Activated CD8-positive, alpha-beta T cell treated with anti-CD3 and anti-CD28 coated beads, Interleukin-2, amount 10 ng/mL, durations not matched to agents 7 days and 5 days (primary cell): ENCODE measurements at regions not wholly inside any gene's neighbourhood (a gene's known extent, or its start where the extent isn't known, plus 50 kb on each side); places are given as distances from the start of the nearest gene placed in this dataset.
"Not testable (repeated sequence)": the region's sequence is repeated elsewhere in the genome, so short reads cannot be mapped to it uniquely, and the experiment has no call there.

ENCODE experiments used
- ATAC-seq: fragments of 150-1000 bp; cut with Tn5 transposase; one replicate; pipeline ENCODE4 v1.10.0; 2021; ENCODE audit warnings: moderate library complexity
- CTCF ChIA-PET: fragments of 350-600 bp; sonication (Branson Sonifier 250); formaldehyde crosslinking; loops from one replicate; lab custom pipeline; 2021; ENCODE audit warnings: antibody characterized with exemption; lab: Charles Lee
- POLR2A ChIA-PET: fragments of 350-600 bp; sonication (Branson Sonifier 250); formaldehyde crosslinking; loops from one replicate; lab custom pipeline; 2021; ENCODE audit warnings: antibody characterized with exemption; lab: Charles Lee
- DNase-seq: peaks from one replicate; pipeline ENCODE4 v3.0.0-alpha.2; 2020
- H3K27ac Mint-ChIP-seq: one replicate; pipeline ENCODE4 v1.8.0; 2021; ENCODE audit warnings: mild to moderate bottlenecking, mixed read lengths
- H3K27me3 Mint-ChIP-seq: one replicate; pipeline ENCODE4 v1.8.0; 2021; ENCODE audit warnings: low read depth, mixed read lengths
- H3K36me3 Mint-ChIP-seq: one replicate; pipeline ENCODE4 v1.8.0; 2021; ENCODE audit warnings: low read depth, mixed read lengths
- H3K4me1 Mint-ChIP-seq: one replicate; pipeline ENCODE4 v1.8.0; 2021; ENCODE audit warnings: low read depth, mixed read lengths
- H3K4me3 Mint-ChIP-seq: one replicate; pipeline ENCODE4 v1.8.0; 2021; ENCODE audit warnings: mild to moderate bottlenecking, mixed read lengths
- H3K9me3 Mint-ChIP-seq: one replicate; pipeline ENCODE4 v1.8.0; 2022; ENCODE audit warnings: mixed read lengths; ENCODE audit not compliant: insufficient read depth

GRCh38 chr9:33695299-33695698 lies 100.1 kb upstream of the PRSS3 start:
- Mint-ChIP-seq H3K36me3 (no peaks in the 10 kb centered on the region), H3K4me3 (no peak overlapping the region), H3K4me1 (peaks cover 18% of the 10 kb centered on the region), H3K27me3 (peaks cover 50% of the 10 kb centered on the region), H3K9me3 (no peaks in the 10 kb centered on the region), H3K27ac (no peak overlapping the region)
- ChIA-PET POLR2A (no interaction called here), CTCF (no interaction called here)
- ATAC-seq = no peak
- no peak for DNase-seq

GRCh38 chr9:33695856-33696255 lies 99.5 kb upstream of the PRSS3 start:
- ChIA-PET POLR2A (no interaction called here), CTCF (no interaction called here)
- Mint-ChIP-seq H3K9me3 (no peaks in the 10 kb centered on the region), H3K36me3 (no peaks in the 10 kb centered on the region), H3K4me3 (no peak overlapping the region), H3K27ac (no peak overlapping the region), H3K4me1 (peaks cover 16% of the 10 kb centered on the region), H3K27me3 (peaks cover 50% of the 10 kb centered on the region)
- no peak for DNase-seq
- ATAC-seq = no peak

- POLR2A ChIA-PET = no interaction called here
- ATAC-seq = no peak
- Mint-ChIP-seq H3K27me3 (peaks cover 47% of the 10 kb centered on the region), H3K4me1 (peaks cover 19% of the 10 kb centered on the region), H3K36me3 (no peaks in the 10 kb centered on the region), H3K4me3 (no peak overlapping the region), H3K9me3 (no peaks in the 10 kb centered on the region), H3K27ac (no peak overlapping the region)
- CTCF ChIA-PET = no interaction called here
- DNase-seq = no peak
Observed at GRCh38 chr9:33697171-33697570, 98.2 kb upstream of the PRSS3 start.

GRCh38 chr9:33698267-33698666 lies 97.1 kb upstream of the PRSS3 start:
- Mint-ChIP-seq H3K27ac (no peak overlapping the region), H3K36me3 (no peaks in the 10 kb centered on the region), H3K9me3 (no peaks in the 10 kb centered on the region), H3K4me1 (peaks cover 19% of the 10 kb centered on the region), H3K27me3 (peaks cover 43% of the 10 kb centered on the region), H3K4me3 (no peak overlapping the region)
- ATAC-seq = no peak
- ChIA-PET POLR2A (no interaction called here), CTCF (no interaction called here)
- DNase-seq = no peak

GRCh38 chr9:33700940-33701339 lies 94.4 kb upstream of the PRSS3 start:
- H3K4me3 Mint-ChIP-seq, CTCF ChIA-PET, DNase-seq, H3K9me3 Mint-ChIP-seq, ATAC-seq, POLR2A ChIA-PET, H3K27ac Mint-ChIP-seq, H3K36me3 Mint-ChIP-seq: not testable (repeated sequence)
- peaks cover 29% of the 10 kb centered on the region for H3K27me3 Mint-ChIP-seq
- H3K4me1 Mint-ChIP-seq = peaks cover 10% of the 10 kb centered on the region

- CTCF ChIA-PET = interaction anchor here (1.1 kb wide), 1 partner anchor 80 kb away, joined by 4 read pairs; no protein-coding TSS in a partner anchor
- H3K27ac Mint-ChIP-seq = no peak overlapping the region
Observed at GRCh38 chr9:33703430-33704102, 91.8 kb upstream of the PRSS3 start.

GRCh38 chr9:33705440-33705839 lies 89.9 kb upstream of the PRSS3 start:
- POLR2A ChIA-PET, H3K9me3 Mint-ChIP-seq, ATAC-seq, H3K36me3 Mint-ChIP-seq, H3K27ac Mint-ChIP-seq, H3K4me1 Mint-ChIP-seq, DNase-seq, H3K4me3 Mint-ChIP-seq: not testable (repeated sequence)
- CTCF ChIA-PET = interaction anchor here (0.9 to 1.1 kb wide), 2 partner anchors 16 to 81 kb away, joined by 3 read pairs; no protein-coding TSS in a partner anchor
- H3K27me3 Mint-ChIP-seq = peaks cover 16% of the 10 kb centered on the region

More at GRCh38 chr9:33703430-33704102, 91.8 kb upstream of the PRSS3 start:
- no peak for ATAC-seq
- Mint-ChIP-seq H3K4me3 (no peak overlapping the region), H3K27me3 (peaks cover 22% of the 10 kb centered on the region), H3K9me3 (peaks cover 7% of the 10 kb centered on the region), H3K36me3 (no peaks in the 10 kb centered on the region), H3K4me1 (peaks cover 6% of the 10 kb centered on the region)
- POLR2A ChIA-PET = no interaction called here
- DNase-seq = no peak

GRCh38 chr9:33708441-33708840 lies 86.9 kb upstream of the PRSS3 start:
- H3K4me1 Mint-ChIP-seq = peaks cover 2% of the 10 kb centered on the region
- ChIA-PET CTCF (interaction anchor here (1.2 to 1.9 kb wide), 2 partner anchors 13 to 85 kb away, joined by 3 to 5 read pairs; no protein-coding TSS in a partner anchor), POLR2A (no interaction called here)
- no peak overlapping the region for H3K4me3 Mint-ChIP-seq
- no peak overlapping the region for H3K27ac Mint-ChIP-seq
- peaks cover 34% of the 10 kb centered on the region for H3K27me3 Mint-ChIP-seq
- no peaks in the 10 kb centered on the region for H3K36me3 Mint-ChIP-seq
- DNase-seq = no peak
- peaks cover 7% of the 10 kb centered on the region for H3K9me3 Mint-ChIP-seq
- no peak for ATAC-seq

GRCh38 chr9:33709269-33709668 lies 86.1 kb upstream of the PRSS3 start:
- H3K9me3 Mint-ChIP-seq = peaks cover 7% of the 10 kb centered on the region
- POLR2A ChIA-PET = no interaction called here

GRCh38 chr9:33711418-33711817 lies 83.9 kb upstream of the PRSS3 start:
- CTCF ChIA-PET, H3K36me3 Mint-ChIP-seq, H3K9me3 Mint-ChIP-seq, DNase-seq, POLR2A ChIA-PET, ATAC-seq, H3K4me1 Mint-ChIP-seq, H3K4me3 Mint-ChIP-seq, H3K27ac Mint-ChIP-seq: not testable (repeated sequence)
- peaks cover 34% of the 10 kb centered on the region for H3K27me3 Mint-ChIP-seq

More at GRCh38 chr9:33709269-33709668, 86.1 kb upstream of the PRSS3 start:
- DNase-seq = no peak
- no peak overlapping the region for H3K27ac Mint-ChIP-seq
- H3K27me3 Mint-ChIP-seq = peaks cover 34% of the 10 kb centered on the region
- H3K4me3 Mint-ChIP-seq = no peak overlapping the region
- H3K4me1 Mint-ChIP-seq = peaks cover 2% of the 10 kb centered on the region
- ATAC-seq = no peak
- CTCF ChIA-PET = interaction anchor here (1.0 to 1.9 kb wide), 2 partner anchors 12 to 71 kb away, joined by 3 to 5 read pairs; no protein-coding TSS in a partner anchor
- no peaks in the 10 kb centered on the region for H3K36me3 Mint-ChIP-seq

GRCh38 chr9:33714989-33715388 lies 80.4 kb upstream of the PRSS3 start:
- Mint-ChIP-seq H3K4me3 (no peak overlapping the region), H3K9me3 (no peaks in the 10 kb centered on the region), H3K4me1 (peaks cover 2% of the 10 kb centered on the region), H3K27me3 (peaks cover 30% of the 10 kb centered on the region), H3K36me3 (no peaks in the 10 kb centered on the region), H3K27ac (no peak overlapping the region)
- no peak for ATAC-seq
- POLR2A ChIA-PET = no interaction called here
- CTCF ChIA-PET = interaction anchor here (1.3 kb wide), 1 partner anchor 91 kb away, joined by 5 read pairs; no protein-coding TSS in a partner anchor
- DNase-seq = no peak

GRCh38 chr9:33718987-33719386 lies 76.4 kb upstream of the PRSS3 start:
- H3K27me3 Mint-ChIP-seq = peaks cover 16% of the 10 kb centered on the region
- no peak for DNase-seq
- POLR2A ChIA-PET = no interaction called here
- CTCF ChIA-PET = interaction anchor here (1.0 to 11.4 kb wide), 5 partner anchors 12 to 267 kb away, joined by 4 to 226 read pairs (median 6); no protein-coding TSS in a partner anchor
- H3K9me3 Mint-ChIP-seq = no peaks in the 10 kb centered on the region
- H3K4me1 Mint-ChIP-seq = peaks cover 7% of the 10 kb centered on the region
- H3K36me3 Mint-ChIP-seq = no peaks in the 10 kb centered on the region
- ATAC-seq = no peak
- H3K4me3 Mint-ChIP-seq = no peak overlapping the region
- H3K27ac Mint-ChIP-seq = no peak overlapping the region
